T follicular helper cell (primary cell): ENCODE measurements at regions not wholly inside any gene's neighbourhood (a gene's known extent, or its start where the extent isn't known, plus 50 kb on each side); places are given as distances from the start of the nearest gene placed in this dataset.
"Not testable (repeated sequence)": the region's sequence is repeated elsewhere in the genome, so short reads cannot be mapped to it uniquely, and the experiment has no call there.

Experiments
- DNase-seq: peaks from one replicate; pipeline ENCODE4 v3.0.0-alpha.2; 2020; ENCODE audit warnings: low read depth

DNA sequence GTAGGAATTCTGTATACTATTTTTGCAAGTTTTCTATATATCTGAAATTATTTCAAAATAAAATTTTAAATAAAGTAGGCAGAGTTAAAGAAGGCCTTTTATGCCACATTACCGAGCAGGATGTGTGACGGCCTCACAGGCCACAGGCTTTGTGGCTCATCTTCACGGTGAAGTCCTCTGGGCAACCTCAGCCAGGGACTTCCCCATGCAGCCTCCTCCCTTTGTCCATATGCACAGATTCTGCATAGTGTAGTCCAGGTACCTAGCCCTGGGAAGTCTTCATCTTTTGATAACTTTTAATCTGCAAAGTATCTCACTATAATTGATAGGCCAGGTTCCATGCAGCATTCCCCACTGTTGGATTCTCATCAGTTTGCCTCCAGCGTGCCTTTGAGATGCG, 62.8 kb downstream of the ARHGAP11B start:
- not testable (repeated sequence) for DNase-seq

DNA sequence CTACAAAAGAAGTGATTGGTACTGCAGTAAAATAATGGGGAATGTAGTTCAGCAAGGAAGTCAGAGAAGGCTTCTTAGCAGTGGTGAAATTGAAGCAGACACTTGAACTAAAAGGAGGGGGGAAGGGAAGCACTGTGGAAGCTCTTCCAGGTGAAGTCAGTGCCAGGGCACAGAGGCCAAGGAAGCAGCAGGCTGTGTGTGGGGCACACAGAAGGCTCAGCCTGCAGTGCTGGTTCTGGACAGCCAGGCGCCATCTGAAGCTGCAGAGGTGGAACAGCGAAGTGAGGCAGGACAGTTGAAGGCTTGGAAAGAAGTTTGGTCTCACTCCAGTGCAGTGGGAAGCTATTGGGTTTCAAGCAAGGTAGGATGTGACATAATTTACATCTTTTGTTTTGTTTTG, 64.2 kb downstream of the ARHGAP11B start:
- not testable (repeated sequence) for DNase-seq

DNA sequence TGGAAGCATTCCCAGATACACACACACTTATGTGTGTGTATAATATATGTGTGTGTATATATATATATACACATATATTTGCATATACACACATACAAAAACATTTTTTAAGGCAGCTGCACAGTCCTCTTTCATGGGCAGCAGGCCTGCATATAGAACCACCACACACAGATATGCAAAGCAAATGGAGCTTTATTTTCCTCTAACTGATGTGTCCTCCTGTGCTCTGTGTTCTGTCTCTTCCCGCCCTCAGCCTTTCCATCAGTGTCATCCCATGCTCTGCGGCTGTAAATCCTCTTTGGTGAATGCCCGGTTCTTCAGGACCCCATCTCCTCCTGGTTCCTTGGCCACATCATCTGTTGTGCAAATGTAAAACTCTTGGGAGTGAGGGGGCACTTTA, 69.9 kb downstream of the ARHGAP11B start:
- not testable (repeated sequence) for DNase-seq

DNA sequence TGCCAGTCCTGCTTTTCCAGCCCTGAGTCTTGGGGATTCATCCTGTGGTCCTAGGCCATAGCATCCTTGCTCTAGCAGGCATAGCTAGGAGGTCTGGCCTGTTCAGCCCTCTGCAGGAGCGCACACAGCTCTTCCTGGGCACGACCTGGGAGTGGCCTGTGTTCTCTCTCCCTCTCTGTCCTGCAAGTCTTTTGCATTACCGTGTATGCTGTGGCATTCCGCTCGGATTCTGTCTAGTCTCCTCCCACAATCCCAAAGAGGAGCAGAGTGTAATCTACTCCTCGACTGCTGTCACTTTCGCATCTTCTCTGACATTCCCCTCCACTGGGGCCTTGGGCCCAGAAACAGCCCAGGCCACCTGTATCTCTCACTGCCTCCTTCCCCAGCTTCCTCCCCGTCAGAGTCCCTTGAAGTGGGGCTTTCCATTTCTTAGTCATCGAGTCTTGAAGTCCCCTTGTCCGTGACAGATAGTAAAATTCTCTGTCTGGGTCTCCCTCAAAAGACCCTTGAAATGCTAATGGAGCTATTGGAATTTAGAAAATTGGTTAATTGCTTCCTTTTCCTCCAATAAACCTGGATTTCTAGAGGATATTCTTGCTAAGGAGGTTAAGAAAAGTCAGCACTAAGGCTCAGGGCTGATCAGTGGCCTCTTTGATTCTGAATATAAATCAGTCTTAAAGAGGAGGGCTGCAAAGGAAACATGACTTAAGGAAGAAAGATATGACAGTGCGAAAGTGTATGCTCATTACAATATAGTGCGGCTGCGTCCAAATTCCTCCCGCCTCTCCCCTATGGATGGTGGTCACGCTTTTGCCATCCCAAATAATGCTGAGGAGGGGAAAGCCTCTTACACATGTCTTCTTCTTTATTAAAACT, 70.7 kb downstream of the ARHGAP11B start:
- DNase-seq: not testable (repeated sequence)

DNA sequence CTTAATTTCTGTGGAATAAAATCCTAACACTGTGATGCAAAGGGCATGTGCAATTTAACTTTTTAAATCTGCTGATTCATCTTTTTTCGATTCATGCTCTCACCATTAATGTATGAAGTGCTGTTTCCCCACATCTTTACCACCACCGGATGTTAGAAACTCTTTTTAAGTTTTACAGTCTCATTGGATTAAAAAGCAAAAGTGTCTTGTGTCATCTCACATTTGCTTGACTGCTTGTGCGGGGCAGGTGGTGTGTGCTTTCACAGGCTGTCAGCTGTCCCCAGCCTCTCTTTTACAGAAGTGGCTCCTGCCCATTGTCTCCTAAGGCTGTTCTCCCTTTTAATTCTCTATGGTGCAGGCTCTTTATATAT, 71.4 kb downstream of the ARHGAP11B start:
- not testable (repeated sequence) for DNase-seq

GRCh38 chr15:30700006-30700597, 74.2 kb downstream of the ARHGAP11B start:
- DNase-seq: not testable (repeated sequence)

DNA sequence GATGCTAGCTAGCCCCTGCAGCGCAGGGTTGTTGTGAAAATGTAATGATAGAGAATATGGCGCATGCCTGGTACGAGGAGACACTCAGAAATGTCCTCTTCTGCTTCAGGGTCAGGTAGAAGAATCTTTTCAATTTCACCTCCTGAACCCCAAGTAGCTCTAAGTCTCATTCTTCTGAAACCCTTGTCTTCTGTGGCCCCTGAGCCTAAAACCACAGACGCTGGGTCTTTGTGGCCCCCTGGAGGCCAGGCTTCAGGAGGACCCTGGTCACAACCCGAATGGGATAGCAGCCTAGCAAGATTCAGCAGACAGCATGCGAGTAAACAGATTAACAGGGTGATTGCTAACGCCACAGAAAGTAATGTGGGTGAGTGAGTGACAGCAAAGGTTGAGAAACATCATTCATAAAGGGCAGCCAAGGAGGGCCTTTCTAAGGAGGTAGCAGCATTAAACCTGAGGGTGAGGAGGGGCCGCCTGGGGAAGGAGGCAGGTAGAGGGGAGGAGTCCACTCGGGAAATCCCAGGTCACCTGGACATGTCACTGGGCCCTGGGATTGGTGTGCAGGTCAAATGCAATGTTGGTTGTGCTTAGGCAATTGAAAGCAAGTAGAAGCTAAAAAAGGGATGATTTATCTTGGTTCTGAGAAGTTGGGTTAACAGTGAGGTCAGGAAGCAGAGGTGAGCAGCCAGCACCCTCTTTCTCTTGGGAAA, 82.2 kb downstream of the ARHGAP11B start:
- not testable (repeated sequence) for DNase-seq

DNA sequence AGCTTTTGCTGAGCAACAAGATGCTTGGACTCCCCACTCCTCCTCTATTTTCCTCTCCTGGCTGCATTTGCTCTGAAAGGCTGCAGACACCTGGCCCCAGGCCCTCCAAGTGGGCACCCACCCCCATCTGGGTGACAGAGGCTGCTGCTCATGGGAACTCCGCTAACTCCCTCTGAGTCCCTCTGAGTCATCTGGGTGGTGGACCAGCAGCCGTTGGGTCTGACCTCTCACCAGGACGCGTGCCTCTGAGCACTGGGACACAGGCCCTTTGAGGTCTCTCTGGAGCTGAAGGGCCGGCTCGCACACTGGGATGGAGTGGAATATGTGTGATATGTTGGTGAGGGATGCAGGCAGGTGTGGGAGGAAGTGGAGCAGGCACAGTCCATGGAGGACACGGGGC, 82.9 kb downstream of the ARHGAP11B start:
- not testable (repeated sequence) for DNase-seq

- DNase-seq: not testable (repeated sequence)
These were observed 92.2 kb downstream of the ARHGAP11B start for GRCh38 chr15:30718038-30718643.

DNA sequence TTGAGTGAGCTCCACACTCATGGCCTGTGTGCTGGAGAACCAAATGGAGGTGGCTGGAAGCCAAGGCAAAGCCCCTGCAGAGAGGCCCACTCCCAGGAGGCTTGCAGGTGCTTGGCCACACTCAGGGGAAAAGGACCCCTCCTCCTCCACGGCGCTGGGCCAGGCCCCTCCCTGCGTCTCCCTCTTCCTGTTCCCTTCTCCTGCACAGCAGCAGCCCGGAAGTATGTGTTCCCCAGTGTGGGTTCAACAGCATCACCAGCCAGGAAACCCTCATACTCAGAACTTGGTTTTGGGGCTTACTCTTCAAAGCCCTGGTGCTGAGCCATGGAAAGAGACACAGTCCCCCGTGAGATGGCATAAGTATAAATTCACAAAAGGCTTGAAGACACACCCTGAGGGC, 93.4 kb downstream of the ARHGAP11B start:
- DNase-seq: not testable (repeated sequence)

DNA sequence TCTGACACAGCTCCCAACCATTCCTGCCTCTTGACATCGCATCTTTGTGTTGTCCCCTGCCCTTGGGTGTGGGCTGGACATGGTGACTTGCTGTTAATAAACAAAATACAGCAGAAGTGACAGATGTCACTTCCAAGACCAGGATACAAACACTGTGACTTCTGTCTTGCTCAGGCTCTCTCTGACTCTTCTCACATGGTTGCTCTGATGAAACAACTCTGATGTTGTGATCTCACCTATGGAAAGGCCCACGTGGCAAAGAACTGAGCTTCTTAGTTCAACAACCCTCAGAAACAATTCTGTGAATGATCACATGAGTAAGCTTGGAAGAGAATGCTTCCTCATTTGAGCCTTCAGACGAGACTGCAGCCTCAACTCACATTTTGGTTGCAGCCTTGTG, 94.9 kb downstream of the ARHGAP11B start:
- not testable (repeated sequence) for DNase-seq

GRCh38 chr15:30721529-30721928, 95.6 kb downstream of the ARHGAP11B start:
- DNase-seq: not testable (repeated sequence)

DNA sequence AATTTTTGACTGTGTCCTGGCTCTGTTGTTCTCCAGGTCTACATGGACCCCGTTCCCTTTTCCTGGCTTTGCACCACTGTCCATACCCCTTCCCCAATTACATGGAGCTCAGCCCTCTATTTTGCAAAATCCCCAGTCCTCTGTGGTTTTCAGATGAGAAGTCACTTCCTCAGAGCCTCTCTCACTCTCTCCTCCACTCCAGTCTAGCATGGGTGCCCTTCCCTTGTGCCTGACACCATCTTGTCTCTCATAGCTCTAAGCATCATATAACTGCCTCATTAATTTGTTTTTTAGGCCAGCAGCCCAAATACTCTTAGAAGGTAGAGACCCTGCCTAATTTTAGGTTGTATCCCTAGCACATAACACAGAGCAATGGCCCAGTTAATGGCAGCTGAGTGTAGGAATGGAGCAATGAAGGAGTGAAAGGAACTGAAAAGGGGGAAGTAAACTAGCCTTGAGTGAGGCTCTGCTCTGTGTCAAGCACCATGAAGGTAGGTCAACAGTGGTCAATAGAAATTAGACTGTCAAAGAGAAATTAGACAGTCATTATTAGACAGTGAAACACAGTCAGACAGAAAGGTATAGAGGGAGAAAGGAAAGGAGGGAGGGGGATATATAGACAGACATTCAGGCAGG, 97.7 kb downstream of the ARHGAP11B start:
- not testable (repeated sequence) for DNase-seq

DNA sequence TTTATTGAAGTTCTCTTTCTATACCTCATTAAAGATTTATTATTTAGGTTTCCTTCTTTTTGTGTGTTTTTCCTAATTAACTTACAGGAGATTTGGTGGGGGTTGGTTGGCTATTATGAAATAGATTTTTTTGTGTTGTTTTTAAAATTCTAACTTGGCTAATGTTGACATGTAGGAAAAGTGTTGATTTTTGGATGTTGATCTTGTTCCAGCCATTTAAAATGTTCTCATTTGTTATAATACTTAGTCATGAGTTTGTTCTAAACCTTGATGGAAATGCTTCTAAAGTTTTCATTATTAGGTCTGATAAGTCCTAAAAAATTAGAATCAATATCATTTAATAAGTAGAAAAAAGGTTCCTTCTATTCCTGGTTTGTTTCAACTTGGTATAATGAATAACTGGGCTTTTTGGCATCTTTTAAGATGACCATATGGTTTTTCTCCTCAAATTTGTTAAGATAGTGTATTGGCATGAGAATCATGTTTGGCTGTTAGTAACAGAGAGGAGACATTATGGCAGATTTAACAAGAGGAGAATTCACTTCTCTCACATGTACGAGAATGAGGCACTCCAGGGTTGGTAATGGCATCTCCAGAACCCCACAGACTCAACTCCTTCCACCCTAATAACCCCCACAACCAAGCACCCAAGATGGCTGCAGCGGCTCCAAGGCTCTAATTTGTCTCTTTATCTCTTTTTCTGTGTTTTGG, 104.1 kb downstream of the ARHGAP11B start:
- not testable (repeated sequence) for DNase-seq

DNA sequence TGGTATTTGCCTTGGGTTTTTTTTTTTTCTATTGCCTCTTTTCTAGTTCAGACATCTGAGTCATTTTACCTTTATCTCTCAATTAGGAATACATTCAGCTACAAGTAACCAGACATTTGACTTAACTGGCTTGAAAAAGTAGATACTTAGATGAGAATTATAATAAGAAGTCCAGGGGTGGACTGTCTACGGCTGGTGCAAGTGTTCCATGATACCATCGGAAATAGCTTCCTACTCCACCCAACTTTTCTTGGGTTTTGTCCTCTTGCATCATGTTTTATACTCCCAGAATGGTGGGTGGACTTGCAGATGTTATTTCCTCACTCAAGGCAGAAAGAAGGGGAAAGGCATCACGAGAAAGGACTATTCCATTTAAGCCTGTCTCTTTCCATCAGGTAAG, 104.7 kb downstream of the ARHGAP11B start:
- DNase-seq: not testable (repeated sequence)

DNA sequence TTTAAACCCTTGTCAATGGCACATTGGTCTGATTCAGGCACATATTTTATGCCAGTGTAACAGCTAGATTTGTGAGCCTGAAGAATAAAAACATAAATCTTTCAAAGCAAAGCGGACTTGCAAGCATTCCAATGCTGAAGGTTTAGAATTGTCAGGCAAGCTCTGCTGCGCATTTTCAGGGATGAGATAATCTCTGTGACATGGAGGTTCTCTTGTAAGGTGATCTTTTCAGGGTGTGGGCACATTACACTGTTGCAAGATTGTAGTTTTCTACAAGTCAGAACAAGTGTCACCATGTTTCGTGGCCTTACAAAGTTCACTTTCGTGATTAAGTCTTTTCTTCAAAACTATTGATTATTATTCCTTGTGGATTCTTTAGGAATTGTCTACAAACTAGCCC, 106.2 kb downstream of the ARHGAP11B start:
- not testable (repeated sequence) for DNase-seq

DNA sequence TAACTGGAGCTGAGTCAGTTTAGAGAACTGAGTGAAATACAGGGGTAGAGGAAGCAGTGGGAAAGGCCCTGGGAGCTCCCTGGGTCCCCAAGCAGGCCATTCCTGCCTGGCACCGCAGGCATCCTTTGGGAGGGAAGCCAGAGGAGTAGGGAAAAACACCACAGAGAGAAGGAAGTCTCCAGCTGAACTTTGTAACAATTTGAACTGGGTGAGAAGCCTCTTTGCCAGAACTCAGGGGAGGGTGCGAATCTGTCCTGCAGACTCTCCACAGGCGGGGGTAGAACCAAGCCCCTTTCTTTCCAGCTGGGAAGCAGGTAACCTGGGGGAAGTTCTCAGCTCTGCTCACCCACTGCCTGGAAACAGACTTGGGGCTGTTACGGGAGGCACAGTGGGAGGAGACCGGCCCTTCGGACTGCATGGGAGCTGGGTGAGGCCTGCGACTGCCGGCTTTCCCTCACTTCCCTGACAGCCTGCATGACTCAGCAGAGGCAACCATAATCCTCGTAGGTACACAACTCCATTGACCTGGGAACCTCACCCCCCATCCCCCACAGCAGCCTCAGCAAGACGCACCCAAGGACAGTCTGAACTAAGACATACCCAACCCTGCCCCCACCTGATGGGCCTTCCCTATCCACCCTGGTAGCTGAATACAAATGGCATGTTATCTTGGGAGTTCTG, 110.1 kb downstream of the ARHGAP11B start:
- DNase-seq: not testable (repeated sequence)

DNA sequence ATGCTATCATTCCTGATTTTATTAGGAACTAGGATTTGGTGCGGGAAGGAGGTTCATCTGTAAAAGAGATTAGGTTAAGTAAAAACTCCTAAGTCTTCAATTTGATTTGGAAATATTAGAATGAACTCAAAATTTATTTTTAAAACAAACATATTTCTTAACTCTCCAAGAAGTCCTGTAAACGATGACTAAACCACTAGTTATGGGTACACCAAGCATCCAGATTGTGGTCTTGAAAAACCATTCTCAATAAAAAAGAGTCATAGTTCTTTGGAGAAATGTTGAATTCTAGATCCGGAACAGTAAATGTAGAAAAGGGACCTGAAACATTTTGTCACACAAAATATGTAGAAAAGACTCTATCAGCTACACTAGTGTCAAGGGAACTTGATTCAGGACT, 116.9 kb downstream of the ARHGAP11B start:
- DNase-seq: not testable (repeated sequence)

DNA sequence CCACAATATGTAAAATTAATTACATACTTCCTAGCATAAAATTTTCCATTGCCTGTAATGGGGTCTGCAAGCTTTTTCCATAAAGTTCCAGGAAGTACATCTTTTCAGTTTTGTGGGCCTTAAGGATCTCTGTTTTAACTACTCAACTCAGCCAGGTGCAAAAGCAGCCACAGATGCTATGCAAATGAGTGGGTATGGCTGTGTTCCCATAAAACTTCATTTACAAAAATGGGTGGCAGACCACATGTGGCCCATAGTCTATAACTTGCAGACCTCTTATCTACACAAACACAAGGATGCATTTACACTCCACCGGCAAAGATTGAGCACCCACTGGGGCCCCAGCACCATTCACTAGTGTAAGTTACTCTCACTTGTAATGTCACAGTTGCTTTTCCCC, 123.1 kb downstream of the ARHGAP11B start:
- DNase-seq: not testable (repeated sequence)

- DNase-seq: peak; percentile 67
These were observed 129.2 kb downstream of the ARHGAP11B start for GRCh38 chr15:30755036-30755687.
